ENCODE measurements at regions not wholly inside any gene's neighbourhood (a gene's known extent, or its start where the extent isn't known, plus 50 kb on each side); places are given as distances from the start of the nearest gene placed in this dataset.
"Not testable (repeated sequence)": the region's sequence is repeated elsewhere in the genome, so short reads cannot be mapped to it uniquely, and the experiment has no call there.

GRCh38 chr3:34013818-34014570, 215.6 kb downstream of the PDCD6IP start:
- DNase-seq = no peak

- DNase-seq = no peak
These were observed 217.0 kb downstream of the PDCD6IP start for GRCh38 chr3:34015204-34016142.

DNA sequence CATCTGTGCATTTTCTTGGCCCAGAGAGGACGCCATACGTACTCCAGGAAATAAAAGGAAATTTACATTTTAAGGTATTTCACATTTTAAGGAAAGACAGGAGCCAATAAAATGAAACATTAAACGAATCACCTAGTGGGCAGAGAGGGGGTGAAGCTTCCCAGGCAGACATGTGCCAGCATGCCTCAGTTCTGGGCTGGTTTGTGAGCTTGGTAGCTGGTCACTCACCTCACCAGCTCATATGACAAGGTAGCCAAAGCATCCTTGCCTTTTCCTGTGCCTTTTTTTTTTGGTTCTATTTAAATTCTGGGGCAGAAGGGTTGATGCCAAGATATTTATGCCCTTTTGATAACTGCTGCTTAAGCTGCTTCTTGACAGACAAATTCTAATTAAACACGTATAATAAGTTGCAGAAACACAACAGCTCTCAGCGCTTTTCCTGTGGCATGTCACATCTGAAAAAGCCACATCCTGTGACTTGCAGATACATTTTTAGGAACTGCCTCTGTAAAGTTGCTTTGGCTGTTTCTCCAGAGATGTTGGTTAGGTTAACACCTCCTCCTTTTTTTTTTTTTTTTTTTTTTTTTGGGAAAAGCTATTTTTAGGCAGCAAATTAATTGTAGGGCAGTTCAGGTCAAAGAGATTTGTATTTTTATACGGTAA, 218.6 kb downstream of the PDCD6IP start:
- peak in 1 of 2 donors; percentile 80 for DNase-seq

DNA sequence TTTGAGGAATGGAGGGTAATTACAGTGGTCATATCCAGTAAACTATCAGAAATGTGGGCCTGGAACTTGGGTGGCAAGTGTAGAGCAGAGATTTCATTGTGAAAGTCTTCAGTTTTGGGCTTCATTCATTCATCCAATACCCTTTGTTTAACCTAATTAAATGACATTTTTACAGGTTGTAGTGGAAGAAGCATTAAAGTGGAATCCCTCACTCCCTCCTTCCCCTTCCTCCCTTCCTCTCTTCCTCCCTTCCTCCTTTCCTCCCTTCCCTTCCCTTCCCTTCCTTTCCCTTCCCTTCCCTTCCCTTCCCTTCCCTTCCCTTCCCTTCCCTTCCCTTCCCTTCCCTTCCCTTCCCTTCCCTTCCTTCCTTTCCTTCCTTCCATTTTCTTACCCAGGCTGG, 219.3 kb downstream of the PDCD6IP start:
- DNase-seq = no peak

GRCh38 chr3:34019158-34019557, 220.7 kb downstream of the PDCD6IP start:
- no peak for DNase-seq

- DNase-seq = no peak
These were observed 221.7 kb downstream of the PDCD6IP start for GRCh38 chr3:34020170-34020569.

- DNase-seq = peak in 1 of 2 donors; percentile 24
These were observed 222.6 kb downstream of the PDCD6IP start for GRCh38 chr3:34020726-34021680.

DNA sequence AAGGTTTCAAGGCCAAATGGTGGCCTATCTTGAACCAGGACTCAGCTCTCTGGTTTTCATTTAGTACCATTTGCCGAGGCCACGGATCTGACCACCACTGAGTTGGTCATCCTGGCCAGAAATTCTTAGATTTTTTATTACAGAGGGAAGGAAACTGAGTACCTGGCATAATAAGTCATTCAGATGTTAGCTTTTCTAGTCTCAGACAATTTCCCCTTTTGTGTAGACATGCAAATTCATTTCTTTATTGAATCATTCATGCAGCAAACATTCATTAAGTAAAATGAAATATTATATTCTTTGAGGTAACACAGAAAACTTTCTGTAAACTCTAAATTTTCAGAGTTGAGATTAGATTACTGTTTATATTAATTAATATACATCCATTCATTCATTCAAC, 223.7 kb downstream of the PDCD6IP start:
- no peak for DNase-seq

DNA sequence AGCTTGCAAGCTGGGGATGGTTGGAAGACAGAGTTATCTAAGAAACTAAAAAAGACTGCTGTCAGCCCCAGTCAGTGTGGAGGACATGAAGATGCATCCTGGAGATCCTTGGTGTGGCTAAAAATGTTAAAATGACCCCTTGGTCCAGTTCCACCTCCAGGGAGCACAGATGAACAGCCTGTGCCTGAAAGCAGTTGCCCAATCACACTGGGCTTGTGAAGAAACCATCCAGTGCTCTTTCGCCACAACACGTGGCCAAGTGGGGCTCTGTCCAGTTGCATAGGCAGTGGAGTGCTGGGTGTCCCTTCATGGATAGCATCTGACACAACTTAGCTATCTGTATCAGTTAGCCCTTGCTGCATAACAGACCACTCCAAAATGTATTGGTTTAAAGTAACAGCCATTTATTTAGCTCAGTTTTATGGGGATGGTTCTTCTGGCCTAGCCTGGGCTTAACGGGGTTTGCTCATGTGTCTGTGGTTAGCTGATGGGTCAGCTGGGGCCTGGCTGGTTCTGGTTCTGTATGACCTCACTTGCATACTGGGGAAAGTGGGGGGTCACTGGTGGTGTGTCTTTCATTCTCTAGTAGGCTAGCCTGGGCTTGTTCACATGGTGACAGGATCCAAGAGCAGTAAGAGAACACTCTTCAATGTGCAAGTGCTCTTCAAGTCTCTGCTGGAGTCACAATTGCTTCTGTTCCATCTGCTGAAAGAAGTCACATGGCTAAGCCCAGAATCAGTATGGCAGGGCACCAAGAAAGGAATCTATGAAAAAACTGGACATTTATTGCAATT, 226.2 kb downstream of the PDCD6IP start:
- DNase-seq = no peak

DNA sequence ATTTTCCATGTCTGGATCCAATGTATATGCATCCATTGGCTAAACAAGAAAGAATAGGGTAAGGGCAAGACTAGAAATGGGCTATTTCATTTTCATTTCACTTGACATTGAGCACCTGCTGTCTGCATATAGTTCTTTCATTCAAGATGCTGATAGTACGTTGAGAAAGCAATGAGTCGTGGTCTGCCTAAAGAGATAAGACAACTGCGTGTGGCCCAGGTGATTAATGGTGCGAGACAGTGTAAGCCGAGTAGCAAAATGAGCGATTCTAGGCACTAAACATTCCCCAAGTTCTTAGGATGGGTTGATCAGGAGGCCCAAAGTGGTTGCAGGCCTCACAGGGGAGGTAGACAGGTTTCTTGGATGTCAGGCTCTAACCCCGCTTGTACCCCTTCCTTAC, 235.4 kb downstream of the PDCD6IP start:
- DNase-seq = no peak

GRCh38 chr3:34034840-34035239, 236.4 kb downstream of the PDCD6IP start:
- no peak for DNase-seq

DNA sequence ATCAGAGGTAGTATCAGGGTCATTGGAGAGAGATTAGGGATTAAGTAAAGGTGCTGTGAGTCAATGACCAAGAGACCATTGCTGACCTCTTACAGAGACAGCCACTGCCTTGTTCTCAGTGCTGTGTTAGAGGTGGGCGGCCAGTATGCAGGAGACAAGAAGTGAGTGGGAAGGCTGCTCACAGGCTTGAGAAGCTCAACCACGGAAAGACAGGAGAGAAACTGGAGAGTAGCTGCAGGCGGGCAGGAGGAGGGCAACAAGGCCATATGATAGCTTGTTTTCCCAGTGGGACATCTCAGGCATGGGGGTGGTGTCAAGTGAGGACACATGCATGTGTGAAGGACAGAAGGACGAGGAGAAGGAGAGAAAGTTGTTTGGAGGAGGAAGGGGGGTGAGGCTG, 237.3 kb downstream of the PDCD6IP start:
- DNase-seq = no peak

DNA sequence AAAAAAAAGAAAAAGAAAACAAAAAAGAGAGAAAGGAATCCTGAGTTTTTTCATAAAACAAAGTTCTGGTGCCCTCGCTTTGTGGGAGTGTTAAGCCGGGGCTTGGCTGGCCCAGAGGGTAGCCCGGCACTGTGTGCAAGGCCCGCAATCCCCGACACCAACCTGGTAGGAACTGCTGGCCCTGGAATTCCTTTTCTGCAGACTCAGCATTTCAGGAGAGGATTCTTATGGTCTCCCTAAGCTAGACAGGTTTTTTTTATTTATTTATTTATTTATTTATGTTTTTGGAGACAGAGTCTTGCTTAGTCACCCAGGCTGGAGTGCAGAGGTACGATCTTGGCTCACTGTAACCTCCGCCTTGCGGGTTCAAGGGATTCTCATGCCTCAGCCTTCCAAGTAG, 238.8 kb downstream of the PDCD6IP start:
- DNase-seq = no peak

GRCh38 chr3:34038131-34038530, 239.7 kb downstream of the PDCD6IP start:
- DNase-seq = no peak

DNA sequence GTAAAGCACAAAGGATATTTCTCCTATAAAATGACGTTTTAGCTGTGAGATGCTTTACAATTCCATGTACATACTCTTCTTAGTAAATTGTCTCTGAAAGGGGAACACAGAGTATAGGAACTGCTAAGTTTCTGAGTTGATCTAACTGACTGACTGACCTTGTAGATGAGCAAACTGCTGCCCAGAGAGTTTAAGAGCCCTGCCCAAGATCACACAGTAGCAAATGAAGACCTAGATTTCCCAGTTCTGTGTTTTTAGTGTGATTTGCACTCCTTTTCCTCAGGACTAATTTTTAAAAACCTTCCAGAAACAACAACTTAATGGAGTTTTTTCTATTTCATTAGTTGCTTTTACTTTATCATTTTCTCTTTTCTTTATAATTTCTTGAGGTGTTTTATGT, 247.7 kb downstream of the PDCD6IP start:
- no peak for DNase-seq

GRCh38 chr3:34053626-34054025, 255.2 kb downstream of the PDCD6IP start:
- no peak for DNase-seq

- no peak for DNase-seq
These were observed 257.9 kb downstream of the PDCD6IP start for GRCh38 chr3:34056181-34056910.

DNA sequence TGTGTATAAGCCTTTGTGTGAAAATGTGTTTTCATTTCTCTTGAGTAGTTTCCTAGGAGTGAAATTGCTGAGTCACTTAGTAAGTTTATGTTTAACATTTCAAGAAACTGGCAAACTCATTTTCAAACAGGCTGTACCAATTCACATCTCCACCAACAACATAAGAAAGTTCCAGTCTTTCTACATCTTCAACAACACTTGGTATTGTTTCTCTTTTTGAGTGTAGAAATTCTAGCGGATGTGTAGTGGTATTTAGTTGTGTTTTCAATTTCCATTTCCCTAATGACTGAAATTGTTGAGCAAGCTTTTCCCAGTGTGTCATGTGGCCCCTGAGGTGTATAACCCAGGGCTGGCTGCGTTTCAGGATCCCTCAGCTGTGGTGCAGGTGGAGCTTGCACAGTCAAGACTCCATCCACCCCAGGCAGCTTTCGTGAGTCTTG, 258.5 kb downstream of the PDCD6IP start:
- peak in 1 of 2 donors; percentile 28 for DNase-seq

DNA sequence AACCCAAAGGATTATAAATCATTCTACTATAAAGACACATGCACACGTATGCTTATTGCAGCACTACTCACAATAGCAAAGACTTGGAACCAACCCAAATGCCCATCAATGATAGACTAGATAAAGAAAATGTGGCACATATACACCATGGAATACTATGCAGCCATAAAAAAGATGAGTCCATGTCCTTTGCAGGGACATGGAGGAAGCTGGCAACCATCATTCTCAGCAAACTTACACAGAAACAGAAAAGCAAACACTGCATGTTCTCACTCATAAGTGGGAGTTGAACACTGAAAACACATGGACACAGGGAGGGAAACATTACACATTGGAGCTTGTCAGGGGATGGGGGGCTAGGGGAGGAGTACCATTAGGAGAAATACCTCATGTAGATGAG, 262.6 kb downstream of the PDCD6IP start:
- not testable (repeated sequence) for DNase-seq

GRCh38 chr3:34065901-34066300, 267.5 kb downstream of the PDCD6IP start:
- no peak for DNase-seq

DNA sequence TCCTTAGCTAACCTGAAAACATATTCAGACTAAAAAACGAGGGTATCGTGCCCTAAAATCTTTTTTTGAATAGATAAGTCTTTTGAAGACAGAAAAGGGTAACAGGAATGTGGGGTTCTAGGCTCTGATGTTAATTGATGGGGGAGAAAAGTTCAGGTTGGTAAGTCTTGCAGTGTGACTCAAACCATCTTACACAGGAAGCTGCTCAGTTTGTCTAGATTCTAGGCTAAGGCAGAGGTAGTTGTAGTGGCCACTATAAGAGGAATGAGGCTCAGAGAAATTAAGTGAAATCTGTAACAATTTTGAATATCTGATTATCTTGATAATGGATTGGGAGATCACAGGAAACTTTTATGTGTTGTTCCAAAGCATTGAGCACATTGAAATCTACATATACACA, 267.9 kb downstream of the PDCD6IP start:
- DNase-seq = no peak
